Heart left ventricle (tissue), 13 donors: ENCODE measurements at regions not wholly inside any gene's neighbourhood (a gene's known extent, or its start where the extent isn't known, plus 50 kb on each side); places are given as distances from the start of the nearest gene placed in this dataset.

Experiments used
- POLR2A ChIP-seq, 2 donors: fragments of 450-650 bp; IDR thresholded peaks; one replicate each; pipeline ENCODE4 v1.6.1; 2017; ENCODE audit warnings: antibody characterized with exemption in 2 of 2, mild to moderate bottlenecking in 2 of 2, moderate library complexity in 2 of 2
- TF ChIP-seq, protein P1 (sequence below), 12 donors: fragments of 200-600 bp; sonication (generic) in 4 of 12; IDR thresholded peaks; one replicate each; pipeline versions ENCODE4 v1.5.0 to v1.8.0; 2018 to 2022; ENCODE audit warnings: antibody characterized with exemption in 12 of 12, mild to moderate bottlenecking in 5 of 12
- donor health status: ischemic (EF 13 %, LVEDD 7.1; RV severe dilation, severe dysfunction).
- donor health status: DM: no; HTN: yes; CAD: no.
- donor health status: DM: no; HTN: no; CAD: no.
- donor health status: ischemic (EF 25% LVEDD 6.9; RV normal size, moderate dysfunction).
- donor health status: ischemic (EF 25% LVEDD 5.7; RV mildly dilated, moderate dysfunction).
- donor health status: ischemic (EF 35%, LVEDD 5.7; RV mildly dilated, moderate dysfunction).
- donor health status: nonischemic (EF 11% LVEDD 7.7; RV severe dilation, severe dysfunction).
- donor health status: DM: yes; HTN: yes; CAD: no.
- donor health status: PGD.
- donor health status: ischemic (EF 29% LVEDD 5.4; RV normal size, mild dysfunction).
- donor health status: nonischemic (EF 23%, LVEDD 6.1; RV moderate dilation, normal function).

DNA sequence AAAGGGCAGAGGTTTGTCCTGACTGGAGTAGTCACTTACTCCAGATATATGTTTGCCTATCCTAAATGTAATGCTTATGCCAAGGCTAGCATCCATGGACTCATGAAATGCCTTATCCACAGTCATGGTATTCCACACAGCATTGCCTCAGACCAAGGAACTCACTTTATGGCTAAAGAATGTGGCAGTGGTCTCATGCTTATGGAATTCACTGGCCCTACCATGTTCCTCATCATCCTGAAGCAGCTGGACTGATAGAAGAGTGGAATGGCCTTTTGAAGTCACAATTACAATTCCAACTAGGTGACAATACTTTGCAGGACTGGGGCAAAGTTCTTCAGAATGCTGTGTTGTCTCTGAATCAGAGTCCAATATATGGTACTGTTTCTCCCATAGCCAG is 1014.8 kb downstream of the RAPGEF2 start:
- TF ChIP-seq, protein P1, sequence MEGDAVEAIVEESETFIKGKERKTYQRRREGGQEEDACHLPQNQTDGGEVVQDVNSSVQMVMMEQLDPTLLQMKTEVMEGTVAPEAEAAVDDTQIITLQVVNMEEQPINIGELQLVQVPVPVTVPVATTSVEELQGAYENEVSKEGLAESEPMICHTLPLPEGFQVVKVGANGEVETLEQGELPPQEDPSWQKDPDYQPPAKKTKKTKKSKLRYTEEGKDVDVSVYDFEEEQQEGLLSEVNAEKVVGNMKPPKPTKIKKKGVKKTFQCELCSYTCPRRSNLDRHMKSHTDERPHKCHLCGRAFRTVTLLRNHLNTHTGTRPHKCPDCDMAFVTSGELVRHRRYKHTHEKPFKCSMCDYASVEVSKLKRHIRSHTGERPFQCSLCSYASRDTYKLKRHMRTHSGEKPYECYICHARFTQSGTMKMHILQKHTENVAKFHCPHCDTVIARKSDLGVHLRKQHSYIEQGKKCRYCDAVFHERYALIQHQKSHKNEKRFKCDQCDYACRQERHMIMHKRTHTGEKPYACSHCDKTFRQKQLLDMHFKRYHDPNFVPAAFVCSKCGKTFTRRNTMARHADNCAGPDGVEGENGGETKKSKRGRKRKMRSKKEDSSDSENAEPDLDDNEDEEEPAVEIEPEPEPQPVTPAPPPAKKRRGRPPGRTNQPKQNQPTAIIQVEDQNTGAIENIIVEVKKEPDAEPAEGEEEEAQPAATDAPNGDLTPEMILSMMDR (IDR thresholded peaks at IDR 0.05) = no peak
- TF ChIP-seq POLR2A (IDR thresholded peaks at IDR 0.05) = no peak
